HG03469 (cell line): ENCODE measurements at regions not wholly inside any gene's neighbourhood (a gene's known extent, or its start where the extent isn't known, plus 50 kb on each side); places are given as distances from the start of the nearest gene placed in this dataset.

Experiments
- ATAC-seq: cut with Tn5 transposase; IDR thresholded peaks from one replicate; pipeline ENCODE4 v1.9.1; 2021; ENCODE audit warnings: mild to moderate bottlenecking, moderate library complexity, moderate number of reproducible peaks; ENCODE audit not compliant: unreplicated experiment

DNA sequence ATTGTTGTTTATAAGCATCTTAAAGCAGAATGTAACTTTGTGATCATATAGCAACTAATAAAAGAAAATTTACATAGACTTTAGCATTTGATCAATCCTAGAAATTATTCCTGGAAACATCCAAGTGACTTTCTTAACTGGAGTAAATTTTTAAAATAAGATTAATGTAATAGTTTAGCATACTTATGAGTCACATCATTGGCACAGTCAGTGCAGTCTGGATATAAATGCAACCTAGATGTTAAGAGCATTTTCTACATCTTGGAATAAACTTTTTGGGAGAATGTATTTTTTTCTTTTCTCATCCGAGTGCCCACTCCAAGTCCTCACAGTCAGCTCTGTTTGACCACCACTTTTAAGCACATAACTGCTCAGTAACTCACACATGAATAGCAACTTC is 324.6 kb upstream of the PLSCR5 start:
- ATAC-seq = no peak

DNA sequence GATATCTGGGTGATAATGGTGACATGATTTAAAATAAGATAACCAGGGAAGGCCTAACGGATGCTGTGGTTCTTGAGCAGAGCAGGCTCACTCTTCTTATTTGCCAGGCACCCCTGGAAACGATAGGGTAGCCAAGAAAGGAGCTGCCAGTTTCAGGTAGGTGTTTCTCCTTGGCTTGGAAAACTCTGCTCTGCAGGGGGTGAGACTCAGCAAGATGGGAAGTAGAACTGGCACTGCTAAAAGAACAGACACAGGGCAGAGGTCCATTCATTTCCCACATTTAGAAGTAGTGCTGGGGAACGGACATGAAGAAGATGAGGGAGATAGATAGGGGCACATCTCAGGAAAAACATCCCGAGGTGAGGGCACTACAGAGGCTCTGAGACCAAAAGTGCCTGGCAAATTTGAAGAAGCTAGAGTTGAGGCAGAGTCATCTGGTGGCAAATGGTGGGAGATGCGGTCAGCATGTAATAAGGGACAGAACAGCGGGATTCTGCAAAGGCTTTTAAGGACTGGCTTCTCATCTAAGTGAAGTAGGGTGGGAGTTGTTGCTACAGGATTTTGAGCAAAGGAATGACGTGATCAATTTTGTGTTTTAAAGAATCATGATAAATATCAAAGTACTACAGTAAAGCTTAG is 323.4 kb upstream of the PLSCR5 start:
- ATAC-seq = no peak

DNA sequence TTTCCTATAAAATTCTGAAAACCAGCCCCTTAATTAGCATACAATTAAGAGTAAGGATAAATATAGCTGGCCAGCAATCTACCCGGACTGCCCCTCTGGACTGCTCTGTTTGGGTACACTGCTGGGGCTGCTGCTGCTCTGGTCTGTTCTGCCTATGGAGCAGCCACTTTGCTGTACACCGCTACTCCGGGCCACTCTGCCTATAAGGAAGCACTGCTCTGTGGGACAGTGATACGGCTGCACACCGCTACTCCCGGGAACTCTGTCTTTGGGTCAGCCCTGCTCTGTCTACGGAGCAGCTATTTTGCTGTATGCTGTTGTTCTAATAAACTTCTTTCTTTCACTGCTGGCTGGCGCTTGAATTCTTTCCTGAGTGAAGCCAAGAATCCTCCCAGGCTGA is 316.5 kb upstream of the PLSCR5 start:
- no peak for ATAC-seq

DNA sequence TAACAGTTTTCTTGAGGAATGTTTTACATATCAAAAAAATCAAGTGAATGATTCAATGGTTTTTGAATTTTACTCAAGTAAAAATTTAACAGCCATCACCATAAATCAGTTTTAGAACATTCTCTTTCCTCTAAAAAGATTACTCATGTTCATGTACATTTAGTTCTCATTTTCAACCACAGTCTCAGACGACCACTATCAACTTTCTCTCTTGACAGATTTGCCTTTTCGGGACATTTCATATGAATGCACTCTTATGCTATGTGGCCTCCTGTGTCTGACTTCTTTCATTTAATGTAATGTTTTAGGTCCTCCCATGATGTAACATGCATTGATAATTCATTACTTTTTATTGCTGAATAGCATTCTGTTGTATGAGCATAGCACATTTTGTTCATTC is 309.3 kb upstream of the PLSCR5 start:
- no peak for ATAC-seq

DNA sequence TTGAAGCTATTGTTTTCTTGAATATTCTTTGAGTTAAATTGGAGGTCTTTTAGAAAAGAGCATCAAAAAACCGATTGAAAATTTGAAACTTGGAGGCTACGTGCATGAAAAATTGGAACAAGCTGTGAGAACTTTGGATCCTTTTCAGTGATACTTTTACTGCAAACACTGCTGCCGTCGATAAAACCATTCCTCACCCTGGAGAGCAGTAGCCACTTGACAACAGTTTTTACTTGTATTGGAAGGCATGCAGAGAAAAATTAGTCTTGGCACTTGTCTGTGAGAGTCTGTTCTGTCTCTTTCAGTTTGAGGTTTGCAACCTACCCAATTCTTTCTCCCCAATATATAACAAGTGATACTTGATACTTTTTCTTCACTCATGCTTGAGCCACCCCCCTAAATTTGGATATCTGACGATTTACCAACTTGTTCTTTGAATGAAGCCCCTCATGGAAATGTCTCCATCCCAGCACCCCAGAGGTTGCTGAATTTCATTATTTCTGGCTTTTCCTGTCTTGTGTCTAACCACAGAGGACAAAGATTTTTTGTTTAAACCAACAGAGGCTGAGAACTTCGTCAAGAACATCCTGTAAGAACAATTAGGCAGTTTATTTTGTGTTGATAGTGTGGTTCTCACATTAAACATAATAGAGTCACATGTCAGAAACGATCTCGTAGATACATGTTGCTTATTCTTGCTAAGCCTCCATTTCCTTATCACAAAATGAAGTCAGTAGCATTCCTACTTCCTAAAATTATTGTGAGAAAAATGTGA is 307.3 kb upstream of the PLSCR5 start:
- no peak for ATAC-seq

DNA sequence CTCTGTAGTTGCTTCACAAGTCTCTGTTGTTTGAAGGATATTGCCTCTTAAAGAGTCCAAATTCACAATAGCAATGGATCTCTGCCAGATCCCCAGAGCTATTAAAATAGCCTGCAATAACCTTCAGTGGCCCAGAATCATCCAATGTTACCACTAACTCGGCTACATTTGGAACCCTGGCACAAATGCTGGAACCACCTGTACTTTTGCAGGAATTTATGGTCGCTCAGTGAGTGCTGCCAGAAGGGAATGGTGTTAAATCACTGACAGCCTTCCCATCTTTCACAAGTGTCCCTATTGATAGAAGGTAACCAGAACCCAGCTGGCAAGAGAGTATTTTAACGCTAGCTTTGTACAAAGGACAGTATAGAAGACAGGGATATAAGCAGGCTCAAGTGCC is 298.8 kb upstream of the PLSCR5 start:
- ATAC-seq = no peak

DNA sequence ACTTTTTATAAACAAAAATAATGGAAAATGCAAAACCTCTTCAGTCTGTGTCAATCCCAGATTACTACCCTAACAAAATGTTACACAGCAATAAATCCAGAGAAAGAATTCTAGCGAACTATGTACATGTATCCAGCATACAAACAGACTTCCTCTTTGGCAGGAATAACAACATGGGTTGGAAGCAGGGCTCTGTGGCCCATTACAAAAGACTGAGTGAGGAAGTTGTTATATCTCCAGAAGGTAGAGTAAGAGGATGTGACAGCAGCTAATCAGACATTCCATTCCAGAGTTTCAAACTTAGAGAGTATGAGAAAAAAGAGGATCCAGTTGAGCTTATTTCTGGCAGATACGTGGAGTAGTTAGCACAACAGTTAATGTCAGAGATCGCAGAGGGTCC is 294.0 kb upstream of the PLSCR5 start:
- no peak for ATAC-seq

DNA sequence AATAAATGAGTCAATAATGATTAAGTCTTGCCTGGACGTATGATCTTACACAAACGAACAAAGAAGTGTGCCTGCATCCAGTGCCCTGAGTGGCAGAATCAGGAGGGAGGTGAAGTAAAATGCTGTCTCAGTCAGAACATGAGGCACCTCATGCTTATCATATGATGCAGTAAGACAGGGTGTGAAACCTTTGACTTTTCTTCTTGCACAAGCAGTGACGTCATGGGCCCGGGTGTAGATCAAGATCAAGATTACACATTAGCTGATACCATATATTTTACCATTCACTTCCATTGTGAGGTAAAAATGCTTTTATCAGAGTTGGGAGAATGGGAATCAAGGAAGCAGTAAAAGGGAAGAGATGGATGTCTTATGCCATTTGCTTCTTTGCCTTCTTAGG is 291.6 kb upstream of the PLSCR5 start:
- no peak for ATAC-seq

DNA sequence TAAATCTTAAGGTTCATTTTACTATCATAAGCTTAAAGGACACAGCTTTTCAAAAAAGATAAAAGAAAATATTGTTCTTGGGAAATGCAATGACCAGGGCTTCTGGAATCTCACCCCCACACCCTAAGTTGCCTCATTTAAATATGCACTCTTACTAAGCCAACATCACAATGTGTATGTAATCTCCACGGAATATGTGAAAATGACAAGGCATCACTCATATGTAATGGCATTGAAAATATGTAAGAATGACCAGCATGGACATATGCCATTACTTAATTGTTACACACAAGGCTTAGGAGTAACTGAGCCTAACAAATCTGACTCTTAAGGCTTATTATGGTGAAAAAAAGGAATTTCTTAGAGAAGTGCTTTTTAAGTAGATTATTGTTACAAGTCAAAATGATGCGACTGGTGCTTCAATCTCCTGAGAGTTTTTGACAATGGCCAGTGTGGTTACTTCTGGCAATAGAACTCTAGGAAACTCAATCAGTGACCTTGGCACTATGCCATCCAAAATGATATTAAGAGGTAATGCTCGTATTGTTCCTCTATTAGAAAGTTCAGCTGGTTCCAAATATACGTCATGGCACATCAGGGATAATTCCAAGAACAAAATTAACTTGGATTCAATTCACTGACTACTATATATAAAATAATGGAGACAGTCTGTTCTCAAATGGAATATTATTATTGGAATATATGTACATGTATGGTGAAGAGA is 290.0 kb upstream of the PLSCR5 start:
- ATAC-seq = no peak

DNA sequence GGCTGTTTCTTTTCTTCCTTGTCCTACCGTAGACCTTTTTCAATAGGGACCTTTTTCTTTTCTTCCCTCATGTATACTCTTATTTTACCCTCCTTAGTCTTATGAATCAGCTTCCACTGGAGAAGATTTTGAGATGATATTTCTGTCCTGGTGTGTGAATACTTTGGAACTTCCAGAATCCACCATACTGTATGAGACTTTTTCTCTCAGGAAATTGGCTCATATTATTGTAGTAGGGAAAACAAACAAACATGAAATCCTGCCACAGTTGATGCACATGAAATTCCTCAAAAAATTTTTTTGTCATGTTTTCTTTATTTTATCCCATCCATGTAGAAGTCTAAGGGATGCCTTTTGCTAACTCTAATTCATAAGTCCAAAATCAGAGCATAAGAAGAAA is 289.3 kb upstream of the PLSCR5 start:
- no peak for ATAC-seq

DNA sequence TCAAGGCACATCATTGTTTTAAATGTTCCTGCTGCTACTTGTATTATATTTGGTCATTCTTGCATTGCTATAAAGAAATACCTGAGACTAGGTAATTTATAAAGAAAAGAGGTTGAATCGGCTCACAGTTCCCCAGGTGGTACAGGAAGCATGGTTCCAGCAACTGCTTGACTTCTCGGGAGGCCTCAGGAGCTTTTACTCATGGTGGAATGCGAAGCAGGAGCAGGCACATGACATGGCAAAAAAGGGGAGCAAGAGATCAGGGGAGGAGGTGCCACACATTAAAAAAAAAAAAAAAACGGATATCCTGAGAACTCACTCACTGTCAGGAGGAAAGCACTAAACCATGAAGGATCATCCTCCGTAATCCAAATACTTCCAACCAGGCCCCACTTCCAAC is 286.9 kb upstream of the PLSCR5 start:
- no peak for ATAC-seq

DNA sequence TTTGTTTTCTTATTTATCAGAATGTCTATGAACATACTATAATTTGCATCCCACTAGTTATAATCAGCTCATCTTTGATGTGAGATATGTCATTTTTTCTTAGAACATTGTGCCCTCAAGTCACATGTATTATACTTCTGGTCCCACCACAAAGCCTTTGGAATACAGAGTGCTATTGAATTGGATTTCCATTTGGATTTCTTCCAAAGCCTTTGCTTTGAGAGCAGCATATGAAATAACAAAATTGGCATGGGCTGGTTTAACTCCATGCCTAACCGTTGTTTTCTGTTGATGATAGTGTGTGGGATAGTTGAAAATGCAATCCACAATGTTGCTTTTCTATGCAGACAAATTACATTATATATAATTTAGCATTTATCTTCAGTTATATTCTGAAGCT is 284.5 kb upstream of the PLSCR5 start:
- no peak for ATAC-seq

DNA sequence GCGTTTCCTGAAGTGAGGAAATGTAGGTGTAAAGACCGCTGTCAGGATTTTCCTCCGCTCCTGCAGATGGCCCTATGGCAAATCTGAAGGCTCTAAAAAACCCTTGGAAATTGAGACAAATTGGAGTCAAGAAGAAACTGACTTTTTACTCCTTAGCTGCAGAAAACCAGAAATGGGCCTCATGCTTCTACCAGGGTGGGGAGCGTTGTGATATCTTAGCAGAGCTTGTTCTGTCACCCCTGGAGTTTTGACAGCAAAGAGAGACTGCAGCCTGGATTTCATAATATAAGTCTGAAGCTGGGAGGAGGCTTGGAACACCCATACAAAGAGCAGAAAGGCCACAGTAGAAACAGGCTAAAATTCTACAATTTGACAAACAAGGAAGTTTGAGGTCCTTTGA is 283.0 kb upstream of the PLSCR5 start:
- ATAC-seq = no peak

DNA sequence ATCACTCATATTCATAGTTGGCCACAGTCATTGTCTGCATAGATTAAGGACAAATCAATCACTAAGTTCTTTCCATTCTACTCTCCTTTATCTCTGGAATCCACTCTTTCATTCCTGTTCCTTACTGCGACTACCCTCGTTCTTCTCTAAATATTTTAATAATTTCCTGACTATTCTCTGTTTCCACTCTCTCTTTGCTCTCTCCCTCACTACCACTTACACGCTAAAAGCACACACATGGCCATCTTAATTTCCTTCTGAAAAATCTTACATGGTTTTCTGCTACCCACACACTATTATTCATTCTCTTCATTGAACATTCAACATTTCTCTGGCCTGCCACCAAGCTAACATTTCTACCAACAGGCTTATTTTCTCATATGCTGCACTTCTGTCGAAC is 279.6 kb upstream of the PLSCR5 start:
- ATAC-seq = no peak

DNA sequence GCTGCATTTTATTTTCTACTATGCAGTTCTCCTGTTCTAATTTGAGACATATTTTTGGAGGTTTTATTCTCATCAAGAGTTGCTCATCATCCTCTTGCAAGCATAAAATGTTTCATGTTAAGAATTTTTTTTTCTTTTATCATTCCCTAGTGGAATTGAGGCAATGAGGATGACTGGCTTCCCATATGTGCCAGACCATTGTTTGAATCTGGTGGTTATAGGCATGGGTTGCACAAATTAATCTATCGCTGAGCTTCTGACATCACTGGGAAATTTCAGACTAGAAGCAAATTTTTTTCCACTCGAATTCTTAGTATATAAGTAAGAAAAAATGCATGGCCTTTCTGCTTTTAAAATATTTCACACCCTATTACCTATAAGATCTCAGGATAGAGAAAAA is 279.1 kb upstream of the PLSCR5 start:
- ATAC-seq = no peak

DNA sequence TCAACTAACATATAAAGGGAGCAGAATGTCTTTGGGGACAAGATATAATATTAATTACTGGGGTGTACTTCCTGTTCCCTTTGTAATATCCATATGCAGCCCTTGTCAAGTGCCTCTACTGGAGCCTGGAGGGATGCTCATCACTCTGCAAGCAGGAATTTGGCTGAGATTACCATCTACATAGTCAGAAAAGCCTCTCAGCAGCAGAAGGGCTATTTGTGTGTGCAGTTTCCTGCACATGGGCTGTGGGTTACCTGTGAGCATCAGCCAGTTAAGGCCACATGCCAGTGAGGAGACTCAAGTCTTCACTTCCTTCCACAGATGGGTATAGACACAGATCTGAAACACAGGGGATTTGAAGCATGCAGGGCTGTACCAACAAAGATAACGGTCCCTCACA is 278.1 kb upstream of the PLSCR5 start:
- no peak for ATAC-seq

DNA sequence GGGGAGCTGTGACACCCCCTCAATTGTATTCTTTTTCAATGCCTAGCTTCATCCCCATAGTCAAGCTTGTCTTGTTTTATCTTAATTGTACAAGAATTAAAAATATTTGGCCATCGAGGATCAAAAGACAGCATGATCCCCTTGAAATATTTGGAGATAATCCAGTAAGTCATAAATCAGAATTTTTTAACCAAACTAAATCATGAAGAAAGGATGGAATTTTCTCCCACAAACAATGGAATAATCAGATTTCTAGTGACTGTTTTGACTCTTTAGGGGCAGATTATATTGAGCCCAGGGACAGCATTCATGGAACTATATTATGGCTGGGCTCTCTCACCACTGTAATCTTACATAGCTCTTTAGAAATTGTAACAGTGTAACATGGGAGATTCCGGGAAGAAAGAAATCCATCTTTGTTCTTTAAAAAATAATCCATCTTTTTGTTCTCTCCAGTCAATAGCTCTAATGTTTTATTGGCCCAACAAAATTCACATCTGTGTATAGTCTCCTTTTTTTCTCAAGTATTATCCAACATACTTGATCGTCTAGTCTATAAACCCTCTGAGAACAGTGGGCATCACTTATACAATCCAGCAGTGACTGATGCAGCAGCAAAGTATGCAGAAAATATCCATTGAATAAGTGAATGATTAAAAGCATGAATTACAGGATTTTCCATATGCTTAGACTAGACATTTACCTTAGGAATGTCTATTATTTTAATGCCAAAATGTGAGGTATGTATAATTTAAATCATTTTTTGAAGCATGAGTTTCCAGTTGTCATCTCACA is 277.0 kb upstream of the PLSCR5 start:
- no peak for ATAC-seq

DNA sequence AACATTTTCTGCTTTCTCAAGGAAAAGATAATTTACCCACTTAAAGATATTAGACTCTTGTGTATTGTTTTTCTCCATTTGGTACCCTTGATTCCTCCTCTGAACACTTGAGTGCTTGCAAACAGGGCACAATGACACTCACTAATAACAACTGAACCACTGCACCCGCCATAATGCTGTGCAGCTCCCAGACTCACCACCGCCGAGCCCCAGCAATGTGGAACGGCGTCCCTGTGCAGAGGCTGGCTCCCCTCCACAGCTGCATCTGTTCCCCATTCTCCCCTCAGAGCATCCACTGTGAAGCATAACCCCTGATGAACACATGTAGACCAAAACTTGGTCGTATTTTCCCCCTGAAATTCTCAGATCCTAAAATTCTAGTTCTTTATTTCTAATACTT is 276.2 kb upstream of the PLSCR5 start:
- no peak for ATAC-seq

DNA sequence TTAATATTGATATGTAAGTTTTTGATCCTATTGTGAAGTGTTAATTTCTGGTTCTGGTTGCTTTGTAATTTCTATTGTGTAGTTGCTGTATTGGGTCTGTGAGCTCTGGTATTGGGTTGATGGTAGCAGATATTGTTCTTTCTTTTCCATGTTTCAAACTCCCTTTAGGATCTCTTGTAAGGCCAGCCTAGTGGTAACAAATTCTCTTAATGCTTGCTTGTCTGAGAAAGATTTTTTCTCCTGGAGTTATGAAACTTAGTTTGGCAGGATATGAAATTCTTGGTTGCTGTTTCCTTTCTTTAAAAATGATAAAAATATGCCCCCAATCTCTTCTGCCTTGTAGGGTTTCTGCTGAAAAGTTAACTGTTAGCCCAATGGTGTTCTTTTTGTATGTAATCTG is 268.6 kb upstream of the PLSCR5 start:
- no peak for ATAC-seq

DNA sequence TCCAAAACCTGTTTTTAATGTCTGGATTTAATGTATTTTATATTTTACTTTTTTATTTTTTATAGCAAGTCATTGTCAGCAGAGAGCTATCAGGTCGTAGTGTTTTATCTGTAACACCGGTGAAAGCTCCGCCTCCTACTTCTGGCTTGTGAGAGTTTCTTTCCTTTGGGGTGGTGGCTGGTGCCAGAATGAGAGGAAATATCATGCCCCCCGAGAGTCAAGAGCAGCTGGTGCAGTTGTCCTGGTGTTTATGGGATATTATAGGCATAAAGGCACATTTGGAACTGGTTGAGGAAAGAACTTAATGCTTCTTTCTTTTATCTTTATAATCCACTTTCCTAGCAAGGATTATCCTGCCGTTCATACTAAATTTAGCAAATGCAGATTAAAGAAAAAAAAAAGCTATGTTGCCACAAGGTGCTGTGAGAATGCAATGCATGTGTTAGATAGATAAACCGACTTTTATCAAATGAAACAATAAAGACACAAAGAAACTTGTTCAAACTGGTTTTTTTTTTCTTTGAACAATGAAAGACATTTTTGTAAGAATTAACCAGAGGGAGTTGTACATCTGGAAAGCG is 260.1 kb upstream of the PLSCR5 start:
- ATAC-seq = no peak

DNA sequence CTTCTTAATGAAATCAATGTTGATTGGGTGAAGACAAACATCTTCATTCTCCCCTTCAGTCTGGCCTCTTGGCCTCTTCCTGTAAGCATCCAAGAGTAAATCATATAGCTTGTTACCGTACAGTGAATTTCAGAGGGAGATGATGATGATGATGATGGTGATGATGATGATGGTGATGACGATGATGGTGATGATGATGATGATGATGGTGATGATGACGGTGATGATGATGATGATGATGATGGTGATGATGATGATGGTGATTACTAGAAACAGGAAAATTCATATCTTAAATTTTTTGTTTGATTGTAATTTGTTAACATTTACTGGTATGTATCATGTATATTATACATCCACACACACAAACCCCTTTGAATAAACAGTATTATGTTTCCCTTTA is 256.1 kb upstream of the PLSCR5 start:
- ATAC-seq = no peak
